HFFc6 (cell line): ENCODE measurements at regions not wholly inside any gene's neighbourhood (a gene's known extent, or its start where the extent isn't known, plus 50 kb on each side); places are given as distances from the start of the nearest gene placed in this dataset.
A peak's percentile ranks its signal among the peaks of the same experiment; 100 is the strongest.

Source experiments
- DNase-seq: peaks from one replicate; pipeline ENCODE4 v3.0.0-alpha.2; 2018
- H3K27ac Mint-ChIP-seq: 2 replicates; pipeline ENCODE4 v1.8.0; 2020; ENCODE audit warnings: mild to moderate bottlenecking, mixed read lengths
- H3K27me3 Mint-ChIP-seq: 2 replicates; pipeline ENCODE4 v1.8.0; 2021; ENCODE audit warnings: mild to moderate bottlenecking, moderate library complexity, mixed read lengths; ENCODE audit not compliant: insufficient read depth
- H3K36me3 Mint-ChIP-seq: 2 replicates; pipeline ENCODE4 v1.8.0; 2021; ENCODE audit warnings: low read depth, mixed read lengths
- H3K4me1 Mint-ChIP-seq: 2 replicates; pipeline ENCODE4 v1.8.0; 2020; ENCODE audit warnings: low read depth, mixed read lengths
- H3K4me3 Mint-ChIP-seq: 2 replicates; pipeline ENCODE4 v1.8.0; 2020; ENCODE audit warnings: mild to moderate bottlenecking, moderate library complexity, mixed read lengths
- H3K9me3 Mint-ChIP-seq: 2 replicates; pipeline ENCODE4 v1.8.0; 2020; ENCODE audit warnings: mild to moderate bottlenecking, mixed read lengths
- CTCF ChIP-seq: fragments of 200-600 bp; sonication (generic); IDR thresholded peaks from 2 replicates; pipeline ENCODE4 v1.5.0; 2021; ENCODE audit warnings: antibody characterized with exemption, mild to moderate bottlenecking

DNA sequence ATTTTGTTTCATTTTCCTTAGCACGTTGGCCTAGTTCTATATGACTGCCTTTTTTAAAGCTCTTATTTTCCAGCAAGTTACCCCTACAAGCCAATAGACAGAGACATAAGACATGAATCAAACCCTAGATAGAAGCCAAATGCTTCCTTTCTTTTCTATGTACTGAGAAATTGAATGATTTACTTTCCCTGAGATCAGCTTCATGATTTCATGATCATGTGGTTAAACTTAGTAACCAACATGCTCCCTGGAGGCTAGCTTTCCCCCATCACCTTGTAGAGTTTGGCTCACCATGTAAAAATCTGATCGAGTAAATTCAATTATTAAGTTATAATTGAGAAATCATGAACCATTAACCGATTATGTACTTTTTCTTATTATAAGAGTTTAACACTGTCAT lies 148.1 kb upstream of the LRIG3 start:
- H3K36me3 Mint-ChIP-seq, result no peaks in the 10 kb centered on the region
- peaks cover 46% of the 10 kb centered on the region for H3K4me1 Mint-ChIP-seq
- no peak overlapping the region for H3K4me3 Mint-ChIP-seq
- no peak for TF ChIP-seq CTCF
- no peak for DNase-seq
- no peaks in the 10 kb centered on the region for H3K9me3 Mint-ChIP-seq
- no peak overlapping the region for H3K27ac Mint-ChIP-seq
- no peaks in the 10 kb centered on the region; the same call in 1 of the 2 replicates for H3K27me3 Mint-ChIP-seq

GRCh38 chr12:59067083-59067482 lies 146.8 kb upstream of the LRIG3 start:
- Mint-ChIP-seq H3K9me3 (no peaks in the 10 kb centered on the region), H3K4me1 (peaks cover 41% of the 10 kb centered on the region), H3K27ac (peak overlapping the region; percentile 37; the same call in 1 of the 2 replicates), H3K4me3 (no peak overlapping the region), H3K36me3 (no peaks in the 10 kb centered on the region), H3K27me3 (no peaks in the 10 kb centered on the region)
- no peak for TF ChIP-seq CTCF
- peak; percentile 65 for DNase-seq

DNA sequence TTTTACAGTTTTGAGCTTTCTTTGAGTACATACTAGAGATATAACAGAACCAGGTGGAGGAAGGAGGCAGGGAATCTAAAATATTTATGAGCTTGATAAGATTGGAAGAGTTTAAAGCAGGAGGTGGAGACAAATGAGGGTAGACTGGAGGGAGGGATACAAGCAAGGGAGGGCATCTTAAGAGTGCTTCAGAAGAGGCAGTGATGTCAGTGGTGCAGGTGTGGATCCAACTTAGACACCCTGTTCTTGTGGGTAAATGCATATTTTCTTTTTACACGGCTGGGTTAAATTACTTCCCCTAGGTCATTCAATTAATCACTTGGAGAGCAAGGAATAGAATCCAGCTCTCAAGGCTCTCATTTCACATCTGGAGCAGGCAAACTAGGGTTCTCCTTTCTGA lies 146.1 kb upstream of the LRIG3 start:
- no peaks in the 10 kb centered on the region for H3K27me3 Mint-ChIP-seq
- H3K4me3 Mint-ChIP-seq, result no peak overlapping the region
- no peaks in the 10 kb centered on the region for H3K9me3 Mint-ChIP-seq
- no peak overlapping the region for H3K27ac Mint-ChIP-seq
- no peaks in the 10 kb centered on the region for H3K36me3 Mint-ChIP-seq
- no peak for DNase-seq
- TF ChIP-seq CTCF, result no peak
- peaks cover 34% of the 10 kb centered on the region for H3K4me1 Mint-ChIP-seq

GRCh38 chr12:59059088-59059935 lies 139.0 kb upstream of the LRIG3 start:
- H3K4me1 Mint-ChIP-seq, result peaks cover 27% of the 10 kb centered on the region
- H3K4me3 Mint-ChIP-seq, result no peak overlapping the region
- H3K27ac Mint-ChIP-seq, result no peak overlapping the region
- H3K36me3 Mint-ChIP-seq, result no peaks in the 10 kb centered on the region
- no peaks in the 10 kb centered on the region; the same call in 1 of the 2 replicates for H3K27me3 Mint-ChIP-seq
- TF ChIP-seq CTCF, result no peak
- H3K9me3 Mint-ChIP-seq, result no peaks in the 10 kb centered on the region
- DNase-seq, result no peak

- no peak overlapping the region for H3K4me3 Mint-ChIP-seq
- peaks cover 29% of the 10 kb centered on the region for H3K4me1 Mint-ChIP-seq
- H3K36me3 Mint-ChIP-seq, result no peaks in the 10 kb centered on the region
- H3K27ac Mint-ChIP-seq, result no peak overlapping the region; the same call in 1 of the 2 replicates
- no peaks in the 10 kb centered on the region; the same call in 1 of the 2 replicates for H3K27me3 Mint-ChIP-seq
- H3K9me3 Mint-ChIP-seq, result no peaks in the 10 kb centered on the region
- TF ChIP-seq CTCF, result no peak
- DNase-seq, result no peak
Measured at GRCh38 chr12:59056966-59057365, 136.7 kb upstream of the LRIG3 start.
